HG03469 (cell line): ENCODE measurements at regions not wholly inside any gene's neighbourhood (a gene's known extent, or its start where the extent isn't known, plus 50 kb on each side); places are given as distances from the start of the nearest gene placed in this dataset.

Experiments
- ATAC-seq: cut with Tn5 transposase; IDR thresholded peaks from one replicate; pipeline ENCODE4 v1.9.1; 2021; ENCODE audit warnings: mild to moderate bottlenecking, moderate library complexity, moderate number of reproducible peaks; ENCODE audit not compliant: unreplicated experiment

- no peak for ATAC-seq
Observed at GRCh38 chr5:61621202-61621650, 289.2 kb downstream of the ZSWIM6 start.

- ATAC-seq = no peak
Observed at GRCh38 chr5:61622156-61622555, 290.1 kb downstream of the ZSWIM6 start.

- no peak for ATAC-seq
Observed at GRCh38 chr5:61623401-61624069, 291.5 kb downstream of the ZSWIM6 start.

GRCh38 chr5:61624553-61625136, 292.6 kb downstream of the ZSWIM6 start:
- ATAC-seq = no peak

GRCh38 chr5:61625137-61625561, 293.1 kb downstream of the ZSWIM6 start:
- no peak for ATAC-seq

- no peak for ATAC-seq
Observed at GRCh38 chr5:61625681-61626621, 293.9 kb downstream of the ZSWIM6 start.

GRCh38 chr5:61626639-61627282, 294.7 kb downstream of the ZSWIM6 start:
- ATAC-seq = no peak

GRCh38 chr5:61627531-61627930, 295.5 kb downstream of the ZSWIM6 start:
- no peak for ATAC-seq

- no peak for ATAC-seq
Observed at GRCh38 chr5:61630908-61631307, 298.9 kb downstream of the ZSWIM6 start.

- no peak for ATAC-seq
Observed at GRCh38 chr5:61631438-61631941, 299.4 kb downstream of the ZSWIM6 start.

- no peak for ATAC-seq
Observed at GRCh38 chr5:61632064-61632463, 300.0 kb downstream of the ZSWIM6 start.

GRCh38 chr5:61635271-61635670, 303.2 kb downstream of the ZSWIM6 start:
- ATAC-seq = no peak

GRCh38 chr5:61637566-61637965, 305.5 kb downstream of the ZSWIM6 start:
- ATAC-seq = no peak

GRCh38 chr5:61638476-61638875, 306.4 kb downstream of the ZSWIM6 start:
- no peak for ATAC-seq

GRCh38 chr5:61640179-61641021, 308.3 kb downstream of the ZSWIM6 start:
- ATAC-seq = no peak

GRCh38 chr5:61641748-61642565, 309.9 kb downstream of the ZSWIM6 start:
- no peak for ATAC-seq

GRCh38 chr5:61647672-61648071, 315.6 kb downstream of the ZSWIM6 start:
- ATAC-seq = no peak

GRCh38 chr5:61649231-61649630, 317.2 kb downstream of the ZSWIM6 start:
- no peak for ATAC-seq

GRCh38 chr5:61649971-61650370, 317.9 kb downstream of the ZSWIM6 start:
- ATAC-seq = no peak
